ENCODE measurements at regions not wholly inside any gene's neighbourhood (a gene's known extent, or its start where the extent isn't known, plus 50 kb on each side); places are given as distances from the start of the nearest gene placed in this dataset.

DNA sequence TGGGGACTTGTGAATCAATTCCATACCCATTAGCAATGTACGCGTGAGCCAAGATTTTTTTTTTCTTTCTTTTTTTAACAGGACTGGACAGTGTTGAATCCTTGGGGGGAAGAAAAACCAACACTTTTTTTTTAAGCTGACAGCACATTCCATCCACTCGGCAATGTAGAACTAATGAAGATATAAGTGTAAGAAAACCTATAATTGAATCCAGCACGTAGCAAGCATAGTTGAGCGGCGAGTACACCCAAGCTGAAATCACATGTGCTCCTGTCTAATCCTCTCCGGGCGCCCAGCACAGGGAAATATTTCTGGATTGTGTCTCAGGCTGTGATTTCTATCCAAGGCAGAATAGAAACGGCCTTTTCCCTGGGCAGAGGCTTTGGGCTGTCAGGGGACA is 118.2 kb downstream of the BOD1 start:
- TF ChIP-seq, protein P1, sequence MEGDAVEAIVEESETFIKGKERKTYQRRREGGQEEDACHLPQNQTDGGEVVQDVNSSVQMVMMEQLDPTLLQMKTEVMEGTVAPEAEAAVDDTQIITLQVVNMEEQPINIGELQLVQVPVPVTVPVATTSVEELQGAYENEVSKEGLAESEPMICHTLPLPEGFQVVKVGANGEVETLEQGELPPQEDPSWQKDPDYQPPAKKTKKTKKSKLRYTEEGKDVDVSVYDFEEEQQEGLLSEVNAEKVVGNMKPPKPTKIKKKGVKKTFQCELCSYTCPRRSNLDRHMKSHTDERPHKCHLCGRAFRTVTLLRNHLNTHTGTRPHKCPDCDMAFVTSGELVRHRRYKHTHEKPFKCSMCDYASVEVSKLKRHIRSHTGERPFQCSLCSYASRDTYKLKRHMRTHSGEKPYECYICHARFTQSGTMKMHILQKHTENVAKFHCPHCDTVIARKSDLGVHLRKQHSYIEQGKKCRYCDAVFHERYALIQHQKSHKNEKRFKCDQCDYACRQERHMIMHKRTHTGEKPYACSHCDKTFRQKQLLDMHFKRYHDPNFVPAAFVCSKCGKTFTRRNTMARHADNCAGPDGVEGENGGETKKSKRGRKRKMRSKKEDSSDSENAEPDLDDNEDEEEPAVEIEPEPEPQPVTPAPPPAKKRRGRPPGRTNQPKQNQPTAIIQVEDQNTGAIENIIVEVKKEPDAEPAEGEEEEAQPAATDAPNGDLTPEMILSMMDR (IDR thresholded peaks at IDR 0.05): no peak
- TF ChIP-seq POLR2A (IDR thresholded peaks at IDR 0.05): no peak
- no peak for TF ChIP-seq POLR2AphosphoS5 (IDR thresholded peaks at IDR 0.05)
- no peak for TF ChIP-seq EP300 (IDR thresholded peaks at IDR 0.05)
